OCI-LY7 (cell line): ENCODE measurements at regions not wholly inside any gene's neighbourhood (a gene's known extent, or its start where the extent isn't known, plus 50 kb on each side); places are given as distances from the start of the nearest gene placed in this dataset.

Source experiments
- BruUV-seq: library from RNA; stranded (reverse); fragments of 400-500 nt; replicated peaks from 2 replicates; lab custom pipeline; 2021; lab: Mats Ljungman, UMichigan
- CTCF ChIA-PET: fragments of 300-600 bp; sonication (Branson Sonifier 250); formaldehyde crosslinking; loops from one replicate; lab custom pipeline; 2022; ENCODE audit warnings: antibody characterized with exemption; ENCODE audit not compliant: unreplicated experiment; lab: Charles Lee
- POLR2A ChIA-PET: fragments of 300-600 bp; sonication (Branson Sonifier 250); formaldehyde crosslinking; loops from one replicate; lab custom pipeline; 2022; ENCODE audit warnings: antibody characterized with exemption; lab: Charles Lee
- DNase-seq: peaks from one replicate; pipeline ENCODE4 v3.0.0-alpha.2; 2015; ENCODE audit warnings: low spot score
- H2AFZ ChIP-seq: fragments of 200-600 bp; sonication (generic), shearing (Covaris generic); 2 replicates; pipeline ENCODE4 v1.6.1; 2014; ENCODE audit warnings: mild to moderate bottlenecking, antibody characterized with exemption, low read length, moderate library complexity
- H3K27ac ChIP-seq: fragments of 200-600 bp; sonication (generic); 2 replicates; pipeline ENCODE4 v1.5.1; 2014; ENCODE audit warnings: mixed run types, low read depth, mild to moderate bottlenecking, moderate library complexity, low read length, inconsistent platforms; ENCODE audit not compliant: poor library complexity, severe bottlenecking
- H3K36me3 ChIP-seq: fragments of 200-600 bp; sonication (generic); 2 replicates; pipeline ENCODE4 v1.6.1; 2014; ENCODE audit warnings: mild to moderate bottlenecking, antibody characterized with exemption, low read length, moderate library complexity, mixed read lengths; ENCODE audit not compliant: insufficient read depth
- H3K4me1 ChIP-seq: fragments of 200-600 bp; sonication (generic); 2 replicates; pipeline ENCODE4 v1.5.1; 2014; ENCODE audit warnings: mild to moderate bottlenecking, low read length; ENCODE audit not compliant: insufficient read depth, poor library complexity, severe bottlenecking
- H3K4me2 ChIP-seq: fragments of 200-600 bp; sonication (generic); 2 replicates; pipeline ENCODE4 v1.6.1; 2014; ENCODE audit warnings: mild to moderate bottlenecking, low read length
- H3K4me3 ChIP-seq: fragments of 200-600 bp; sonication (generic); 2 replicates; pipeline ENCODE4 v1.5.1; 2014; ENCODE audit warnings: mild to moderate bottlenecking, low read depth, low read length; ENCODE audit not compliant: poor library complexity, severe bottlenecking
- H3K79me2 ChIP-seq: fragments of 200-600 bp; sonication (generic); 2 replicates; pipeline ENCODE4 v1.6.1; 2016; ENCODE audit warnings: low read depth, mild to moderate bottlenecking, low read length, moderate library complexity, mixed read lengths; ENCODE audit not compliant: insufficient read depth
- H3K9me2 ChIP-seq: fragments of 200-600 bp; sonication (generic); 2 replicates; pipeline ENCODE4 v1.6.1; 2016; ENCODE audit warnings: mild to moderate bottlenecking, low read length, mixed read lengths; ENCODE audit not compliant: insufficient read depth
- H3K9me3 ChIP-seq: fragments of 200-600 bp; sonication (generic); 2 replicates; pipeline ENCODE4 v1.6.1; 2014; ENCODE audit warnings: mild to moderate bottlenecking, mixed run types, low read length, mixed read lengths
- H4K20me1 ChIP-seq: fragments of 200-600 bp; sonication (generic); 2 replicates; pipeline ENCODE4 v1.6.1; 2014; ENCODE audit warnings: mild to moderate bottlenecking, antibody characterized with exemption, low read length, moderate library complexity, mixed read lengths; ENCODE audit not compliant: insufficient read depth
- EZH2phosphoT487 ChIP-seq: fragments of 200-600 bp; sonication (generic); IDR thresholded peaks from 2 replicates; pipeline ENCODE4 v1.6.1; 2018; ENCODE audit warnings: low read depth, borderline replicate concordance, mild to moderate bottlenecking, mixed run types, antibody characterized with exemption, low read length, moderate library complexity, mixed read lengths
- intact Hi-C: fragments of 100-400 bp; cut with micrococcal nuclease; formaldehyde crosslinking; loops from one replicate; pipeline ENCODE4 v1.10.0; 2022; ENCODE audit not compliant: unreplicated experiment
- TF ChIP-seq, protein P1 (sequence below): fragments of 200-600 bp; sonication (generic); conservative IDR thresholded peaks from 2 replicates; pipeline ENCODE4 v1.5.1; 2014; ENCODE audit warnings: mild to moderate bottlenecking, antibody characterized with exemption, low read length, moderate library complexity, mixed read lengths

DNA sequence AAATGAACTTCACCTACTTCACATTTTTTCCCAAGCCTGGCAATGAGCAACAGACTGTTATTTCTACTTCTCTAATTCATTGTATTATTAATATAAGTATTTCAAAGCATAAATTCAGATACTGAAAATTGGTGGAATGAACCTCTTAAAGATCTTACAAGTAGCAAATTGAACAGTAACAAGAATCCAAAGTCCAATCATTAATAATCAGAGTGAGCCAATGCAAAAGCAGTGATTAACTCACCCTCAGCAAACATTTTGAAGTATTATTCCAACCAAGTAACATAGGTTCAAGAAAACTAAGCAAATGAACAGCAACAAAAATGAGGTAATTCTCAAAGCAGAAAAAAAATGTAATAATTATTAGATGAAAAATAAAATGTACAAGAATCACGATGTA, 288.1 kb upstream of the ZC3H15 start:
- no peak overlapping the region for H3K4me2 ChIP-seq
- ChIA-PET CTCF (no interaction called here), POLR2A (no interaction called here)
- TF ChIP-seq, protein P1, sequence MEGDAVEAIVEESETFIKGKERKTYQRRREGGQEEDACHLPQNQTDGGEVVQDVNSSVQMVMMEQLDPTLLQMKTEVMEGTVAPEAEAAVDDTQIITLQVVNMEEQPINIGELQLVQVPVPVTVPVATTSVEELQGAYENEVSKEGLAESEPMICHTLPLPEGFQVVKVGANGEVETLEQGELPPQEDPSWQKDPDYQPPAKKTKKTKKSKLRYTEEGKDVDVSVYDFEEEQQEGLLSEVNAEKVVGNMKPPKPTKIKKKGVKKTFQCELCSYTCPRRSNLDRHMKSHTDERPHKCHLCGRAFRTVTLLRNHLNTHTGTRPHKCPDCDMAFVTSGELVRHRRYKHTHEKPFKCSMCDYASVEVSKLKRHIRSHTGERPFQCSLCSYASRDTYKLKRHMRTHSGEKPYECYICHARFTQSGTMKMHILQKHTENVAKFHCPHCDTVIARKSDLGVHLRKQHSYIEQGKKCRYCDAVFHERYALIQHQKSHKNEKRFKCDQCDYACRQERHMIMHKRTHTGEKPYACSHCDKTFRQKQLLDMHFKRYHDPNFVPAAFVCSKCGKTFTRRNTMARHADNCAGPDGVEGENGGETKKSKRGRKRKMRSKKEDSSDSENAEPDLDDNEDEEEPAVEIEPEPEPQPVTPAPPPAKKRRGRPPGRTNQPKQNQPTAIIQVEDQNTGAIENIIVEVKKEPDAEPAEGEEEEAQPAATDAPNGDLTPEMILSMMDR: no peak
- TF ChIP-seq EZH2phosphoT487: no peak
- no peaks in the 10 kb centered on the region; the same call in 1 of the 2 replicates for H4K20me1 ChIP-seq
- intact Hi-C loops: no loop called here
- no peaks in the 10 kb centered on the region; the same call in 1 of the 2 replicates for H3K9me2 ChIP-seq
- no peaks in the 10 kb centered on the region for H3K9me3 ChIP-seq
- H3K4me3 ChIP-seq: no peak overlapping the region
- H2AFZ ChIP-seq: no peak overlapping the region
- H3K4me1 ChIP-seq: no peaks in the 10 kb centered on the region
- no peaks in the 10 kb centered on the region for H3K79me2 ChIP-seq
- no peak overlapping the region for H3K27ac ChIP-seq
- DNase-seq: no peak
- H3K36me3 ChIP-seq: no peaks in the 10 kb centered on the region
- no TSS peak for BruUV-seq

DNA sequence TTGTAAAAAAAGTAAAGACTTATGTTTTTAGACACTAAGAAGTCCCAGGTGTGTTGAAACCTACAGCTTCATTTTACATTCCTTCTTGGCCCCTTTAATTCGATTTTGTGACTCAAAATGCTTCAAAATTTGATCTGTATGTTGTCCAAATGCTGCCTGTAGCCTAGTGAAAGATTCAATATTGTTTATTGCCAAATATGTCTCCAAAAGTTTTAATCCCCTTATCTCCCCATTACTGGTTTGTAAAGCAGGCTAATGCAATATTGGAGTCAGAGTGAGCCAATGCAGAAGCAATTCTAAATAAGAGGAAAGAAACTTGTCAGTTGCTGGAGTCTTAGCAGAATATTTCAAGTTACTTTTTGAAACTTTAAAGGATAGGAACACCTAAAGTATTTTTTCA, 287.0 kb upstream of the ZC3H15 start:
- Histone ChIP-seq H3K4me2 (no peak overlapping the region), H3K79me2 (no peaks in the 10 kb centered on the region), H3K27ac (no peak overlapping the region), H2AFZ (no peak overlapping the region), H3K36me3 (no peaks in the 10 kb centered on the region), H4K20me1 (no peaks in the 10 kb centered on the region; the same call in 1 of the 2 replicates), H3K4me3 (no peak overlapping the region), H3K9me3 (no peaks in the 10 kb centered on the region), H3K9me2 (no peaks in the 10 kb centered on the region), H3K4me1 (no peaks in the 10 kb centered on the region)
- intact Hi-C loops: no loop called here
- TF ChIP-seq EZH2phosphoT487: no peak
- TF ChIP-seq, protein P1: no peak
- POLR2A ChIA-PET: no interaction called here
- CTCF ChIA-PET: no interaction called here
- no TSS peak for BruUV-seq
- DNase-seq: no peak

DNA sequence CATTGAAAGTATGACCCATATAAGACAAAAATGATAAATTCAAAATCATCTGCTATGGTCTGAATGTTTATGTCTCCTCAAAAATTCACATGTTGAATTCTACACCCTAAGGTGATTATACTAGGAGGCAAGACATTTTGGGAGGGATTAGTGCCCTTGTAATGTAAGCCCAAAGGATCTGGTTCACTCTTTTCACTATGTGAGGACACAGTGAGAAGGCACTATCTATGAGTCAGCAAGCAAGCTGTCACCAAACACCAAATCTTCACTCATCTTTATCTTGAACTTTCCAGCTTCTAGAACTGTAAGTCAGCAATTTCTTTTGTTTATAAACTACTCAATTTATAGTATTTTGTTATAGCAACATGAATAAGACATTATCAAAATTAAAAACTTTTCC, 284.7 kb upstream of the ZC3H15 start:
- Histone ChIP-seq H4K20me1 (no peaks in the 10 kb centered on the region; the same call in 1 of the 2 replicates), H3K4me1 (no peaks in the 10 kb centered on the region), H3K4me3 (no peak overlapping the region), H3K36me3 (no peaks in the 10 kb centered on the region), H2AFZ (no peak overlapping the region), H3K27ac (no peak overlapping the region), H3K79me2 (no peaks in the 10 kb centered on the region), H3K9me2 (no peaks in the 10 kb centered on the region), H3K9me3 (no peaks in the 10 kb centered on the region), H3K4me2 (no peak overlapping the region)
- no peak for DNase-seq
- intact Hi-C loops: no loop called here
- no TSS peak for BruUV-seq
- ChIA-PET POLR2A (no interaction called here), CTCF (no interaction called here)
- TF ChIP-seq, protein P1: no peak
- TF ChIP-seq EZH2phosphoT487: no peak
